Posterior cingulate gyrus (tissue), 11 donors: ENCODE measurements at regions not wholly inside any gene's neighbourhood (a gene's known extent, or its start where the extent isn't known, plus 50 kb on each side); places are given as distances from the start of the nearest gene placed in this dataset.

Experiments used
- DNase-seq, 10 donors: peaks; one replicate each; pipeline versions ENCODE4 v3.0.0 to v3.0.0-alpha.2; 2020 to 2021; ENCODE audit warnings: mixed read lengths in 3 of 10
- intact Hi-C: fragments of 100-400 bp; cut with DNase I; formaldehyde crosslinking; loops from one replicate; pipeline ENCODE4 v1.15.1; 2023

- intact Hi-C loops: no loop called here
- DNase-seq: no peak
Measured at GRCh38 chr3:22276351-22276750, 525.3 kb upstream of the ZNF385D start.

- intact Hi-C loops: no loop called here
- DNase-seq: no peak
Measured at GRCh38 chr3:22284559-22284958, 533.5 kb upstream of the ZNF385D start.

- intact Hi-C loops: no loop called here
- peak in 1 of 10 donors; percentile 5 for DNase-seq
Measured at GRCh38 chr3:22288756-22289155, 537.7 kb upstream of the ZNF385D start.

GRCh38 chr3:22292681-22293080, 541.7 kb upstream of the ZNF385D start:
- no peak for DNase-seq
- intact Hi-C loops: no loop called here

GRCh38 chr3:22296601-22297000, 545.6 kb upstream of the ZNF385D start:
- intact Hi-C loops: no loop called here
- no peak for DNase-seq

GRCh38 chr3:22297436-22297835, 546.4 kb upstream of the ZNF385D start:
- intact Hi-C loops: no loop called here
- no peak for DNase-seq

- no peak for DNase-seq
- intact Hi-C loops: no loop called here
Measured at GRCh38 chr3:22306454-22306853, 555.4 kb upstream of the ZNF385D start.

GRCh38 chr3:22308871-22309270, 557.9 kb upstream of the ZNF385D start:
- no peak for DNase-seq
- intact Hi-C loops: no loop called here

- intact Hi-C loops: no loop called here
- no peak for DNase-seq
Measured at GRCh38 chr3:22315925-22316324, 564.9 kb upstream of the ZNF385D start.

- DNase-seq: no peak
- intact Hi-C loops: no loop called here
Measured at GRCh38 chr3:22318325-22318724, 567.3 kb upstream of the ZNF385D start.

GRCh38 chr3:22319446-22319845, 568.4 kb upstream of the ZNF385D start:
- DNase-seq: no peak
- intact Hi-C loops: no loop called here

- intact Hi-C loops: no loop called here
- no peak for DNase-seq
Measured at GRCh38 chr3:22322861-22323260, 571.9 kb upstream of the ZNF385D start.

GRCh38 chr3:22326305-22326704, 575.3 kb upstream of the ZNF385D start:
- DNase-seq: no peak

GRCh38 chr3:22334996-22335395, 584.0 kb upstream of the ZNF385D start:
- intact Hi-C loops: no loop called here
- no peak for DNase-seq

More at GRCh38 chr3:22326305-22326704, 575.3 kb upstream of the ZNF385D start:
- intact Hi-C loops: no loop called here

- intact Hi-C loops: no loop called here
- no peak for DNase-seq
Measured at GRCh38 chr3:22349215-22349851, 598.3 kb upstream of the ZNF385D start.

GRCh38 chr3:22351806-22352205, 600.8 kb upstream of the ZNF385D start:
- intact Hi-C loops: no loop called here
- DNase-seq: no peak

GRCh38 chr3:22353126-22353525, 602.1 kb upstream of the ZNF385D start:
- no peak for DNase-seq

GRCh38 chr3:22358334-22358733, 607.3 kb upstream of the ZNF385D start:
- DNase-seq: no peak
- intact Hi-C loops: loop anchor here (1.0 kb wide), 1 partner anchor 70 kb away; no protein-coding TSS in a partner anchor

More at GRCh38 chr3:22353126-22353525, 602.1 kb upstream of the ZNF385D start:
- intact Hi-C loops: no loop called here

- DNase-seq: no peak
- intact Hi-C loops: no loop called here
Measured at GRCh38 chr3:22360164-22360563, 609.2 kb upstream of the ZNF385D start.

GRCh38 chr3:22360970-22361369, 610.0 kb upstream of the ZNF385D start:
- no peak for DNase-seq
- intact Hi-C loops: no loop called here

- no peak for DNase-seq
- intact Hi-C loops: no loop called here
Measured at GRCh38 chr3:22361521-22361920, 610.5 kb upstream of the ZNF385D start.

- DNase-seq: no peak
- intact Hi-C loops: no loop called here
Measured at GRCh38 chr3:22364851-22365250, 613.8 kb upstream of the ZNF385D start.

GRCh38 chr3:22366781-22367180, 615.8 kb upstream of the ZNF385D start:
- no peak for DNase-seq
- intact Hi-C loops: no loop called here
